OCI-LY1 (cell line): ENCODE measurements at regions not wholly inside any gene's neighbourhood (a gene's known extent, or its start where the extent isn't known, plus 50 kb on each side); places are given as distances from the start of the nearest gene placed in this dataset.

Experiments
- H2AFZ ChIP-seq: fragments of 200-600 bp; sonication (generic), shearing (Covaris generic); 2 replicates; pipeline ENCODE4 v1.6.0; 2014; ENCODE audit warnings: antibody characterized with exemption, mild to moderate bottlenecking, low read length
- H3F3A ChIP-seq: fragments of 200-600 bp; sonication (generic), shearing (Covaris generic); 2 replicates; pipeline ENCODE4 v1.6.0; 2014; ENCODE audit warnings: mild to moderate bottlenecking, antibody characterized with exemption, low read length, moderate library complexity; ENCODE audit not compliant: insufficient read depth
- H3K27ac ChIP-seq: fragments of 200-600 bp; sonication (generic); 2 replicates; pipeline ENCODE4 v1.5.1; 2014; ENCODE audit warnings: low read length, mixed run types, mild to moderate bottlenecking, low read depth; ENCODE audit not compliant: poor library complexity, severe bottlenecking
- H3K27me3 ChIP-seq: fragments of 200-600 bp; sonication (generic); 2 replicates; pipeline ENCODE4 v1.6.0; 2014; ENCODE audit warnings: antibody characterized with exemption, mild to moderate bottlenecking, low read length, moderate library complexity; ENCODE audit not compliant: insufficient read depth
- H3K36me3 ChIP-seq: fragments of 200-600 bp; sonication (generic); 2 replicates; pipeline ENCODE4 v1.6.1; 2014; ENCODE audit warnings: mild to moderate bottlenecking, antibody characterized with exemption, low read length, moderate library complexity, mixed read lengths; ENCODE audit not compliant: insufficient read depth
- H3K4me1 ChIP-seq: fragments of 200-600 bp; sonication (generic); 2 replicates; pipeline ENCODE4 v1.5.1; 2014; ENCODE audit warnings: mild to moderate bottlenecking, low read length, moderate library complexity; ENCODE audit not compliant: insufficient read depth, severe bottlenecking
- H3K4me2 ChIP-seq: fragments of 200-600 bp; sonication (generic), shearing (Covaris generic); 2 replicates; pipeline ENCODE4 v1.6.1; 2014; ENCODE audit warnings: low read length
- H3K4me3 ChIP-seq: fragments of 200-600 bp; sonication (generic); 2 replicates; pipeline ENCODE4 v1.5.1; 2014; ENCODE audit warnings: low read length, low read depth, mild to moderate bottlenecking, mixed read lengths; ENCODE audit not compliant: poor library complexity, severe bottlenecking
- H3K79me2 ChIP-seq: fragments of 200-600 bp; shearing (Covaris generic); 2 replicates; pipeline ENCODE4 v1.6.1; 2016; ENCODE audit warnings: mixed run types, low read length, mixed read lengths; ENCODE audit not compliant: insufficient read depth
- H3K9ac ChIP-seq: fragments of 200-600 bp; sonication (generic), shearing (Covaris generic); 2 replicates; pipeline ENCODE4 v1.6.1; 2014; ENCODE audit warnings: mild to moderate bottlenecking, low read length, mixed read lengths
- H3K9me2 ChIP-seq: fragments of 200-600 bp; sonication (generic), shearing (Covaris generic); 2 replicates; pipeline ENCODE4 v1.6.1; 2014; ENCODE audit warnings: low read depth, mild to moderate bottlenecking, low read length, mixed read lengths
- H3K9me3 ChIP-seq: fragments of 200-600 bp; shearing (Covaris generic); 2 replicates; pipeline ENCODE4 v1.6.1; 2014; ENCODE audit warnings: low read length, mixed read lengths
- H4K20me1 ChIP-seq: fragments of 200-600 bp; sonication (generic), shearing (Covaris generic); 2 replicates; pipeline ENCODE4 v1.6.0; 2016; ENCODE audit warnings: mild to moderate bottlenecking, low read length; ENCODE audit not compliant: insufficient read depth
- CTCF ChIP-seq: fragments of 200-600 bp; sonication (generic), shearing (Covaris generic); IDR thresholded peaks from 2 replicates; pipeline ENCODE4 v1.5.1; 2017; ENCODE audit warnings: mild to moderate bottlenecking, antibody characterized with exemption, low read length, moderate library complexity, mixed read lengths
- EZH2 ChIP-seq: fragments of 200-600 bp; sonication (generic), shearing (Covaris generic); IDR thresholded peaks from 2 replicates; pipeline ENCODE4 v1.8.0; 2017; ENCODE audit warnings: borderline replicate concordance, mixed run types, mild to moderate bottlenecking, antibody characterized with exemption, low read length, moderate library complexity, mixed read lengths

- no peak overlapping the region for H3K27ac ChIP-seq
- no peaks in the 10 kb centered on the region for H3F3A ChIP-seq
- H3K4me3 ChIP-seq: no peak overlapping the region
- TF ChIP-seq EZH2 (no peak), CTCF (no peak)
- H2AFZ ChIP-seq: no peak overlapping the region
- no peaks in the 10 kb centered on the region for H3K79me2 ChIP-seq
- H4K20me1 ChIP-seq: no peaks in the 10 kb centered on the region
- no peaks in the 10 kb centered on the region for H3K4me1 ChIP-seq
- no peaks in the 10 kb centered on the region for H3K9me2 ChIP-seq
- H3K9me3 ChIP-seq: no peaks in the 10 kb centered on the region
- H3K9ac ChIP-seq: no peak overlapping the region
- H3K36me3 ChIP-seq: no peaks in the 10 kb centered on the region
- H3K27me3 ChIP-seq: no peaks in the 10 kb centered on the region
- no peak overlapping the region for H3K4me2 ChIP-seq
Measured at GRCh38 chr7:156275292-156275691, 365.3 kb upstream of the RNF32 start.

GRCh38 chr7:156274557-156274956, 366.0 kb upstream of the RNF32 start:
- Histone ChIP-seq H3K9me2 (no peaks in the 10 kb centered on the region), H2AFZ (no peak overlapping the region), H3K4me2 (no peak overlapping the region), H3K36me3 (no peaks in the 10 kb centered on the region), H3K79me2 (no peaks in the 10 kb centered on the region), H3K9ac (no peak overlapping the region), H3K4me1 (no peaks in the 10 kb centered on the region), H3F3A (no peaks in the 10 kb centered on the region), H3K4me3 (no peak overlapping the region), H3K9me3 (no peaks in the 10 kb centered on the region), H3K27me3 (no peaks in the 10 kb centered on the region), H4K20me1 (no peaks in the 10 kb centered on the region), H3K27ac (no peak overlapping the region)
- TF ChIP-seq EZH2 (no peak), CTCF (no peak)

GRCh38 chr7:156261581-156261980, 379.0 kb upstream of the RNF32 start:
- no peaks in the 10 kb centered on the region for H3K4me1 ChIP-seq
- H3K27me3 ChIP-seq: no peaks in the 10 kb centered on the region
- no peak overlapping the region for H2AFZ ChIP-seq
- no peaks in the 10 kb centered on the region for H3F3A ChIP-seq
- H3K79me2 ChIP-seq: no peaks in the 10 kb centered on the region
- no peaks in the 10 kb centered on the region for H3K36me3 ChIP-seq
- no peaks in the 10 kb centered on the region for H4K20me1 ChIP-seq
- H3K4me2 ChIP-seq: no peak overlapping the region
- no peak overlapping the region for H3K4me3 ChIP-seq
- no peak for TF ChIP-seq EZH2
- TF ChIP-seq CTCF: no peak
- H3K9me3 ChIP-seq: no peaks in the 10 kb centered on the region
- H3K9ac ChIP-seq: no peak overlapping the region
- no peaks in the 10 kb centered on the region for H3K9me2 ChIP-seq
- H3K27ac ChIP-seq: no peak overlapping the region
